Thyroid gland (tissue), 4 donors: ENCODE measurements at regions not wholly inside any gene's neighbourhood (a gene's known extent, or its start where the extent isn't known, plus 50 kb on each side); places are given as distances from the start of the nearest gene placed in this dataset.

Source experiments
- CTCF ChIP-seq, 6 experiments: fragments of 200-600 bp in 3 of 6; fragments of 450-650 bp in 3 of 6; sonication (generic) in 3 of 6; IDR thresholded peaks; one replicate each; pipeline ENCODE4 v1.5.1; 2016 to 2019; ENCODE audit warnings: antibody characterized with exemption in 6 of 6, mild to moderate bottlenecking in 2 of 6, inconsistent platforms in 1 of 6, moderate library complexity in 1 of 6
- POLR2A ChIP-seq, 2 donors: fragments of 450-650 bp; IDR thresholded peaks; one replicate each; pipeline ENCODE4 v1.6.1; 2017; ENCODE audit warnings: antibody characterized with exemption in 2 of 2, mild to moderate bottlenecking in 2 of 2, moderate library complexity in 1 of 2

- TF ChIP-seq CTCF (IDR thresholded peaks at IDR 0.05) = no peak
- no peak for TF ChIP-seq POLR2A (IDR thresholded peaks at IDR 0.05)
Measured at GRCh38 chr16:79765431-79765830, 164.9 kb upstream of the MAF start.
